Retinal pigment epithelial cell (primary cell): ENCODE measurements at regions not wholly inside any gene's neighbourhood (a gene's known extent, or its start where the extent isn't known, plus 50 kb on each side); places are given as distances from the start of the nearest gene placed in this dataset.
"Not testable (repeated sequence)": the region's sequence is repeated elsewhere in the genome, so short reads cannot be mapped to it uniquely, and the experiment has no call there.

Experiments
- DNase-seq: peaks from one replicate; pipeline ENCODE4 v3.0.0-alpha.2; 2010; ENCODE audit warnings: low read depth
- H3K4me3 ChIP-seq: 2 replicates; pipeline ENCODE4 v1.5.1; 2011; ENCODE audit warnings: mild to moderate bottlenecking, low read length, control low read depth, moderate library complexity
- CTCF ChIP-seq: conservative IDR thresholded peaks from 2 replicates; pipeline ENCODE4 v1.5.1; 2011; ENCODE audit warnings: low read depth, low read length, control low read depth, inconsistent platforms

- TF ChIP-seq CTCF: no peak
- no peak overlapping the region for H3K4me3 ChIP-seq
- no peak for DNase-seq
These were observed 60.8 kb upstream of the RALGPS2 start for GRCh38 chr1:178664278-178664677.

- DNase-seq: no peak
- TF ChIP-seq CTCF: no peak
- no peak overlapping the region for H3K4me3 ChIP-seq
These were observed 59.5 kb upstream of the RALGPS2 start for GRCh38 chr1:178665579-178665978.

- H3K4me3 ChIP-seq, DNase-seq: not testable (repeated sequence)
These were observed 58.2 kb upstream of the RALGPS2 start for GRCh38 chr1:178666891-178667290.

- TF ChIP-seq CTCF: no peak
- no peak overlapping the region for H3K4me3 ChIP-seq
These were observed 52.6 kb upstream of the RALGPS2 start for GRCh38 chr1:178672434-178672833.

GRCh38 chr1:178674559-178674958 lies 50.5 kb upstream of the RALGPS2 start:
- not testable (repeated sequence) for H3K4me3 ChIP-seq, DNase-seq

More at GRCh38 chr1:178672434-178672833, 52.6 kb upstream of the RALGPS2 start:
- DNase-seq: no peak
